ENCODE measurements at regions not wholly inside any gene's neighbourhood (a gene's known extent, or its start where the extent isn't known, plus 50 kb on each side); places are given as distances from the start of the nearest gene placed in this dataset.

GRCh38 chrX:10749113-10749512 lies 128.7 kb upstream of the MID1 start:
- peak; percentile 73 for DNase-seq

- DNase-seq: peak; percentile 30
Observed at GRCh38 chrX:10750581-10750980, 130.2 kb upstream of the MID1 start.

DNA sequence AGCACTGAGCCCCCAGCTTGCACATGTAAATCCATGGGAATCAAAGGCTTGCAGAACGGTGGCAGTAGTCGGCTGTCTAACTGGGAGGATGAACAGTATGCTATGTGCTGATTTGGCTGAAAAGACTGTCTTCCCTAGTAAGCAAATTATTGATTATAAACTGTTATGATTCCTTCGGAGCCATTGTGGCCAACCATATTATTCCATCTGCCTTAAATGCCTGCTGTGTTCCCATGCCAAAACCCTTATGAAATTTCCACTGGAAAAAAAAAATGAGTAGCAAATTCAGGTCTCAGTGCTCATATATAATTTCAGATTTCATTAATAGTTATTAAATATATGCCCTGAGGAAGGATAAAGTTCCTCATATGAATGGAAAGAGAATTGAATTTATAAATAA lies 132.7 kb upstream of the MID1 start:
- no peak for DNase-seq

- no peak for DNase-seq
Observed at GRCh38 chrX:10754445-10754844, 134.1 kb upstream of the MID1 start.

DNA sequence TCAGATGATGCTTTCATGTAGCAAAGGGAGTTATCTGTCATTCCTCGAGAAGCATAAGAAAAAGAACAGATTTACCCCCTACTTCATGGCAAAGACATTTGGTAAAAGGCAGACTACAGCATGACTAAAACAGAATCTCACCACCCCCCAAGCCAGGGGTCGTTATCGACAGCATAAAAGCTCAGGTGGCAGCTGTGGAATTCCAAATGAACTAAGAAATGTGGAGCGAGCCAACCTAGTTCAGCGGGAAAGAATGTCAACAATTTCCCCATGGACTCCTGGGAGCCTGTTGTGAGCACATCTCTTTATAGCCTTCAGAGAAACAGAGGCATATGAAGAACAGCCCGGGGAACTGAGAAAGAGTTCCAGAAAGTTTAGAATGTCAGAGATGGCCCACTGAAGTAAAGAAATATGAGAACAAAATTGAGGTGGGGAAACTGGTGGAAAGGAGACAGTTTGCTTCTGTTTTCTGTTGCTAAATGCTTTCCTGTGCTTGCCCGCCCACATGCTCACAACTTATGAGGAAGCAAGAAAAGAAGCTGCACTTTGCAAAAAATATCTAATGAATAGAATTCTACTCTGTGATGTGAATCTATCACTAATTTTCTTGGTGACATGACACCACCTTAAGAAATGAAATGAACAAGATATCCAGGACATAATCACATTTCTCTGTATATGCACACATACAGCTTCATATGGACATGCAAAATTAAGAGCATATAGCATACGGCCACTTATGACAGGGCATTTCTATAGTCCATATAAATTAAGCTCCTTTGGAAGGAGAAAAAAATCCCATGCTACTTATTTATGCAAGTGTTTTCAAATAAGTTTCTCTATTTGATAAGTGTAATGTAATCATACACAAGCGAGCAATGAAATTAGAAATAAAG lies 135.3 kb upstream of the MID1 start:
- peak; percentile 90 for DNase-seq

DNA sequence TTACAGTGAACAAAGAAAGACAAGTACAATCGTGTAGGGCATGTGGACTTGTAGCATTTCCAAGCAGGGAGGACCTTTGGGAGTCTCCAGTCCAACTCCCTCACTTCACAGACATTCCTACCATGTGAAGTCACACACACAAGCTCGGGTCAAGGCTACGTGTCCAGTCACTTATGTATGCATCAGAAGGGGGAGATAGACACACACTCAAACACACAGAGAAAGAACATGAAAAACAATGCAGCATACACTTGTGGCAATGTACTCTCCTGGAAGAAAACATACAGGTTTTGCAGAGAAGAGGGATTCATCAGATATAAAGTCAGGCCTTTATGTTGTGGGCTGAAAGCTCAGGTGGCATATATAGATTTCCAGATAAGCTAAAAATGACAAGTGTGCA lies 136.1 kb upstream of the MID1 start:
- DNase-seq: peak; percentile 87

DNA sequence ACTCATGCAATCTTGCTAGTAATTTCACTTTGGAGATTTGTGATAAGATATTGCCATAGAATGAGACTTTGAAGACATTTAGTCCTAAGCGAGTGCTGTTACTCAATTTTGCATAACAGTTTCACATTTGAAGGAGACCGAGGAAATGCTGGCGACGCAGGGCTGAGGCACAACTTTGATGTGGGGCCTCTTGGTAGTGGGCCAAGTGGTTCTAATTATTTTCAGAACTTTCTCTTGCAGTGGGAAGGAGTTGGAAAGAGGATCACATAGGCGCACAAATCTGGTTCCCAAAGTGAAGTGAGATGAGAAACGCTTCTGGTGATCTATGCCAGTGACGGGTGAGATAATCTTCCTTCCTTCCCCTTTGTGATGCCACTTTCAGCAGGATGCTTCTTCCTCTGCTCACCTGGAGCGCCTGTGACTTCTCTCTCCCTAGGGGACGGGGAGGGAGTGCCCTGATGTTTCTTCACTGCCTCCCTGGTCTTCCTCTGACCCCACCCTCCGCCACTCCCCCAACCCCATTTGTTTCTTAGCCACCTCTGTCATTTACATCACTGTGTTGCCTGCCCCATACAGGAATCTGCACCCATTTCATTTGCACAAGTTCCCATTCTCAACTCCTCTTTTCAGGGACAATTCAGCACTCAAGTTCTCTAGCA lies 138.9 kb upstream of the MID1 start:
- peak; percentile 33 for DNase-seq

- no peak for DNase-seq
Observed at GRCh38 chrX:10761447-10761846, 141.1 kb upstream of the MID1 start.

- DNase-seq: peak; percentile 49
Observed at GRCh38 chrX:10769195-10769594, 148.8 kb upstream of the MID1 start.

- DNase-seq: peak; percentile 49
Observed at GRCh38 chrX:10769696-10770619, 149.6 kb upstream of the MID1 start.

DNA sequence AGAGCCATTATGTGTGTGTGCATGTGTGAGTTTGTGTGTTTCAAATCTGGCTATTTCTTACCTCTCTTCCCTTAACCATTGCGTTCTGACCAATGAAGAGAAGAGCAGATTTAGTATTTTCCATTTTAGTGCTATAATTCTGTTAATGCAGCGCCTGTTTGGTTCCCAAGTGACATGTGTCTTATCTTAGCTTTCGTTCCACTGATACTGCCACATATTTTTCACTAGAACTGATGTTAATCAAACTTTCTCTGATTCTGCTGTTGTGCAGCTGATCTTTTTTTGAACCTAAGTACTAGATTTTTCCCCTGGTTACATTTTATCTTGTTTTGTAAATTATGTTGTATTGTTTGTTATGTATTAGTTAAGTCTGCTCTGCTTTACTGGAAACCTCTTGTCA lies 152.9 kb upstream of the MID1 start:
- no peak for DNase-seq

GRCh38 chrX:10781847-10782530 lies 161.6 kb upstream of the MID1 start:
- no peak for DNase-seq

GRCh38 chrX:10783451-10783995 lies 163.1 kb upstream of the MID1 start:
- DNase-seq: no peak

DNA sequence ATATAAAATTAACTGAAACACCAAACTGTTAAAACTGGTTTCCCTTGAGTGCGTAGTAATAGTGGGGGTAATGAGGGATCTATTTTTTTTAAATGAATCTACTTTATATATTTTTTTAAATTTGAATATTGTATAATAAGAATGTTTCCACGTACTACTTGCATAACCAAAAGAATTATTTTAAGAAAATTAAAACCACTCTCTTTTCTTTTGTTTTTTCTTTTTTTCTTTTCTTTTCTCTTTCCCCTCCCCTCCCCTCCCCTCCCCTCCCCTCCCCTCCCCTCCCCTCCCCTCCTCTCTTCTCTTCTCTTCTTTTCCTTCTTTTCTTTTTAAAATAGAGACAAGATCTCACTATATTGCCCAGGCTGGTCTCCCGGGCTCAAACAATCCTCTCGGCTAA lies 166.9 kb upstream of the MID1 start:
- no peak for DNase-seq

DNA sequence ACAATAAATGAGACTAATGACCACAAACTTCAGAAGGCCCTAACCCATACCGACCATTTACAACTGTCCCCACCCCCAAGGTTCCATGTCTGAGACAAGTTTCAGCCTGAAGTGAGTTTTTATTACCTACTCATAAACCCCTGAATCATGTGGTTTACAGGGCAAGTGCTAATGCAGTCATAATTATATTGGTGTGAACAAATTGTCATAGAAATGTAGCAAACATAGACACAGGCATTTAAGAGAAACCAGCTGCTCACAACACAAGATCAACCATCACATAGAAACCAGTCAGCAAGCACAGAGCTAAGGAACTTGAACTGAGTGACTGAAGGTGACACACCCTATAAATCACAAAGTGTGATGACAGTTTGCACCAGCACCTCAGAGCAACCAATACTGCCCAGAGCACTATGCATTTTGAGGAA lies 173.8 kb upstream of the MID1 start:
- peak; percentile 25 for DNase-seq

- DNase-seq: no peak
Observed at GRCh38 chrX:10795721-10796120, 175.3 kb upstream of the MID1 start.

DNA sequence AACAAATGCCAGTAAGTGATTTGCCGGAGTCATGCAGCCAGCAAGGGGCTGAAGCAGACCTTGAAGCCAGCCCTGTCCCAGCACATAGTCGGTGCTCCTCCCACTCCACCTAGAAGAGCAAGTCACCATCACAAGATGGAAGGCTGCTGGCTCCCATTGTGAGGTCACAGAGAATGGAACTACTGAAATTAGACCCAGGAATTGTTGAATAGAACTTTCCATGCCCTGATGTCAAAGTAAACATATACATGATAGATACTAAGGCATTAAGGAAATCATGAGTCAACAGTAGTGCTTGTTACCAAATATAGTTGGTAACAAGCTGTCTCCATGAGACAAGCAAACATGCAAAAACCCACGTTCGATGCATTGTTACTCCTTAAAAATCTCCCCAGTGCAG lies 177.1 kb upstream of the MID1 start:
- peak; percentile 53 for DNase-seq

- no peak for DNase-seq
Observed at GRCh38 chrX:10798041-10798440, 177.7 kb upstream of the MID1 start.

- peak; percentile 31 for DNase-seq
Observed at GRCh38 chrX:10800796-10801195, 180.4 kb upstream of the MID1 start.

- no peak for DNase-seq
Observed at GRCh38 chrX:10811111-10811510, 190.7 kb upstream of the MID1 start.

DNA sequence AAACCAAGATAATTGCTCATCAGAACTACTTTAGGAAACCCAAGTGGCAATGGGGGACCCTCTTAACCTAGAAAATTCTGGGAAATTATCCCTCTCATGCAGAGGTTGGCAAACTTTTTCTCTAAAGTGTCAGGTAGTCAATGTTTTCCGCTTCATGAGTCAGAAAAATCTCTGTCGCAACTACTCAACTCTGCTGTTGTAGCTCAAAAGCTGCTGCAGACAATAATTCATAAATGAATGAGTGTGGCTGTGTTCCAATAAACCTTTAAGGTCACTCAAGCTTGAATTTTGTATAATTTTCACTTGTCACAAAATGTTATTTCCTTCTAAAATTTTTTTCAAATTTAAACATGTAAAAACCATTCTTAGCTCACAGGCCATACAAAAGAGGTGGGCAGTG lies 193.4 kb upstream of the MID1 start:
- no peak for DNase-seq

- no peak for DNase-seq
Observed at GRCh38 chrX:10818651-10819050, 198.3 kb upstream of the MID1 start.
